H9 (cell line): ENCODE measurements at regions not wholly inside any gene's neighbourhood (a gene's known extent, or its start where the extent isn't known, plus 50 kb on each side); places are given as distances from the start of the nearest gene placed in this dataset.

ENCODE experiments used
- DNase-seq: peaks from one replicate; pipeline ENCODE4 v3.0.0-alpha.2; 2017
- H2AFZ ChIP-seq: one replicate; pipeline ENCODE4 v1.6.1; 2013; ENCODE audit warnings: mild to moderate bottlenecking, low read length, control low read depth, moderate library complexity
- H2AK5ac ChIP-seq: 2 replicates; pipeline ENCODE4 v1.6.1; 2013; ENCODE audit warnings: low read length, control low read depth, mixed read lengths; ENCODE audit not compliant: insufficient read length
- H2BK120ac ChIP-seq: one replicate; pipeline ENCODE4 v1.6.1; 2013; ENCODE audit warnings: low read depth, mild to moderate bottlenecking, low read length, control low read depth, inconsistent platforms; ENCODE audit not compliant: poor library complexity, severe bottlenecking
- H2BK12ac ChIP-seq: 2 replicates; pipeline ENCODE4 v1.6.1; 2013; ENCODE audit warnings: low read length, control low read depth, mixed read lengths, low read depth; ENCODE audit not compliant: insufficient read length
- H2BK15ac ChIP-seq: 2 replicates; pipeline ENCODE4 v1.6.1; 2013; ENCODE audit warnings: low read depth, low read length, control low read depth
- H2BK20ac ChIP-seq: one replicate; pipeline ENCODE4 v1.6.1; 2013; ENCODE audit warnings: low read depth, mild to moderate bottlenecking, low read length, control low read depth, inconsistent platforms; ENCODE audit not compliant: poor library complexity, severe bottlenecking
- H2BK5ac ChIP-seq: 2 replicates; pipeline ENCODE4 v1.6.1; 2013; ENCODE audit warnings: low read length, control low read depth, mixed read lengths; ENCODE audit not compliant: insufficient read length
- H3K14ac ChIP-seq: 2 replicates; pipeline ENCODE4 v1.6.1; 2013; ENCODE audit warnings: low read length, control low read depth; ENCODE audit not compliant: insufficient read depth
- H3K18ac ChIP-seq: 2 replicates; pipeline ENCODE4 v1.6.1; 2013; ENCODE audit warnings: low read depth, mild to moderate bottlenecking, mixed read lengths, low read length, control low read depth; ENCODE audit not compliant: insufficient read length
- H3K23ac ChIP-seq: 2 replicates; pipeline ENCODE4 v1.6.1; 2013; ENCODE audit warnings: low read length, control low read depth, mixed read lengths, low read depth; ENCODE audit not compliant: insufficient read length
- H3K23me2 ChIP-seq: 2 replicates; pipeline ENCODE4 v1.6.1; 2013; ENCODE audit warnings: low read depth, mild to moderate bottlenecking, mixed read lengths, low read length, control low read depth; ENCODE audit not compliant: insufficient read length, poor library complexity, severe bottlenecking
- H3K27ac ChIP-seq: 2 replicates; pipeline ENCODE4 v1.5.1; 2013; ENCODE audit warnings: low read length, control low read depth, mixed read lengths, low read depth; ENCODE audit not compliant: insufficient read length
- H3K27me3 ChIP-seq: 2 replicates; pipeline ENCODE4 v1.6.1; 2013; ENCODE audit warnings: low read length, control low read depth, inconsistent platforms; ENCODE audit not compliant: insufficient read depth
- H3K4ac ChIP-seq: 2 replicates; pipeline ENCODE4 v1.6.1; 2013; ENCODE audit warnings: low read depth, mild to moderate bottlenecking, control low read depth, inconsistent platforms, low read length, moderate library complexity
- H3K4me1 ChIP-seq: 2 replicates; pipeline ENCODE4 v1.6.1; 2013; ENCODE audit warnings: low read length, control low read depth, inconsistent platforms; ENCODE audit not compliant: insufficient read depth
- H3K4me2 ChIP-seq: 2 replicates; pipeline ENCODE4 v1.6.1; 2013; ENCODE audit warnings: low read length, control low read depth, mixed read lengths; ENCODE audit not compliant: insufficient read length, insufficient read depth
- H3K56ac ChIP-seq: 2 replicates; pipeline ENCODE4 v1.6.1; 2013; ENCODE audit warnings: low read depth, mild to moderate bottlenecking, mixed read lengths, low read length, control low read depth; ENCODE audit not compliant: insufficient read length
- H3K79me1 ChIP-seq: 2 replicates; pipeline ENCODE4 v1.6.1; 2013; ENCODE audit warnings: low read depth, mild to moderate bottlenecking, moderate library complexity, low read length, control low read depth, inconsistent platforms; ENCODE audit not compliant: insufficient read depth, poor library complexity, severe bottlenecking
- H3K79me2 ChIP-seq: 2 replicates; pipeline ENCODE4 v1.6.1; 2013; ENCODE audit warnings: low read length, control low read depth, inconsistent platforms; ENCODE audit not compliant: insufficient read depth
- H3K9ac ChIP-seq: 2 replicates; pipeline ENCODE4 v1.6.1; 2013; ENCODE audit warnings: low read length, control low read depth, mixed read lengths; ENCODE audit not compliant: insufficient read length; ENCODE audit errors: extremely low read depth
- H3K9me3 ChIP-seq: one replicate; pipeline ENCODE4 v1.6.1; 2013; ENCODE audit warnings: low read depth, low read length, inconsistent platforms; ENCODE audit not compliant: control insufficient read depth
- H3T11ph ChIP-seq: one replicate; pipeline ENCODE4 v1.6.1; 2013; ENCODE audit warnings: mild to moderate bottlenecking, low read length, control low read depth, inconsistent platforms
- H4K20me1 ChIP-seq: one replicate; pipeline ENCODE4 v1.6.1; 2013; ENCODE audit not compliant: control insufficient read depth, insufficient read length, insufficient read depth
- H4K5ac ChIP-seq: 2 replicates; pipeline ENCODE4 v1.6.1; 2013; ENCODE audit warnings: low read depth, mild to moderate bottlenecking, mixed read lengths, low read length, control low read depth; ENCODE audit not compliant: insufficient read length
- H4K8ac ChIP-seq: replicated peaks from 2 replicates; pipeline ENCODE4 v1.6.1; 2013; ENCODE audit warnings: low read length, control low read depth, mixed read lengths, low read depth; ENCODE audit not compliant: insufficient read length
- H4K91ac ChIP-seq: 2 replicates; pipeline ENCODE4 v1.6.1; 2013; ENCODE audit warnings: low read depth, mild to moderate bottlenecking, moderate library complexity, mixed read lengths, low read length, control low read depth; ENCODE audit not compliant: insufficient read length
- H3K27ac Mint-ChIP-seq, 3 experiments: 2 replicates in 2 of 3; 3 replicates in 1 of 3; pipeline ENCODE4 v1.8.0; 2020 to 2021; ENCODE audit warnings: mixed read lengths in 3 of 3, mild to moderate bottlenecking in 1 of 3, moderate library complexity in 1 of 3
- H3K27me3 Mint-ChIP-seq: 2 replicates; pipeline ENCODE4 v1.8.0; 2021; ENCODE audit warnings: low read depth, mild to moderate bottlenecking, moderate library complexity, mixed read lengths
- H3K36me3 Mint-ChIP-seq, 3 experiments: 2 replicates in 2 of 3; 3 replicates in 1 of 3; pipeline ENCODE4 v1.8.0; 2020 to 2021; ENCODE audit warnings: low read depth in 3 of 3, mixed read lengths in 3 of 3; ENCODE audit not compliant: insufficient read depth in 1 of 3
- H3K4me1 Mint-ChIP-seq, 2 experiments: 2 replicates each; pipeline ENCODE4 v1.8.0; 2020; ENCODE audit warnings: mixed read lengths in 2 of 2
- H3K4me3 Mint-ChIP-seq, 2 experiments: 2 replicates in 1 of 2; 3 replicates in 1 of 2; pipeline ENCODE4 v1.8.0; 2020 to 2021; ENCODE audit warnings: mild to moderate bottlenecking in 2 of 2, mixed read lengths in 2 of 2, moderate library complexity in 1 of 2
- H3K9me3 Mint-ChIP-seq, 2 experiments: 2 replicates in 1 of 2; 3 replicates in 1 of 2; pipeline ENCODE4 v1.8.0; 2020; ENCODE audit warnings: mild to moderate bottlenecking in 2 of 2, mixed read lengths in 2 of 2, moderate library complexity in 1 of 2
- CTCF ChIP-seq: fragments of 200-600 bp; sonication (generic); conservative IDR thresholded peaks from 3 replicates; pipeline ENCODE4 v1.8.0; 2021; ENCODE audit warnings: antibody characterized with exemption, mild to moderate bottlenecking
- WGBS: extraction: QIAGEN DNeasy Blood & Tissue Kit; methylation state at CpG from one replicate; pipeline ENCODE4 v1.1.7; 2013; ENCODE audit warnings: missing lambda C conversion rate, low lambda C conversion rate, mixed read lengths; ENCODE audit not compliant: insufficient read length; ENCODE audit errors: extremely low coverage; 5-methylcytosine and 5-hydroxymethylcytosine counted together

GRCh38 chr6:140436023-140436811 lies 1061.8 kb upstream of the CITED2 start:
- Histone ChIP-seq H3K14ac (no peak overlapping the region), H3K27ac (peak overlapping the region; percentile 93), H4K91ac (no peak overlapping the region), H3K9ac (no peak overlapping the region), H3T11ph (no peak overlapping the region), H3K4ac (no peak overlapping the region), H3K27me3 (no peaks in the 10 kb centered on the region), H2AK5ac (no peak overlapping the region), H2BK20ac (no peak overlapping the region), H3K23me2 (no peaks in the 10 kb centered on the region), H3K79me1 (no peaks in the 10 kb centered on the region), H2BK12ac (no peak overlapping the region), H2BK15ac (no peak overlapping the region), H3K79me2 (no peaks in the 10 kb centered on the region), H2BK120ac (no peak overlapping the region), H4K20me1 (no peaks in the 10 kb centered on the region), H3K18ac (peak overlapping the region; percentile 62), H2BK5ac (no peak overlapping the region), H4K5ac (no peak overlapping the region), H3K56ac (no peak overlapping the region), H2AFZ (no peak overlapping the region), H3K9me3 (peaks cover 20% of the 10 kb centered on the region), H3K4me2 (no peak overlapping the region), H3K23ac (no peak overlapping the region), H4K8ac (no peak overlapping the region), H3K4me1 (peaks cover 3% of the 10 kb centered on the region; the same call in 1 of the 2 replicates)
- Mint-ChIP-seq H3K27me3 (no peaks in the 10 kb centered on the region), H3K9me3 (peaks cover 49 to 50% of the 10 kb centered on the region in 2 experiments), H3K4me1 (peaks cover 38 to 43% of the 10 kb centered on the region in 2 experiments), H3K36me3 (peaks cover 35 to 55% (median 46%) of the 10 kb centered on the region in 3 experiments), H3K4me3 (peak overlapping the region in 1 of 2 experiments; percentile 14; a peak in 2 of 5 replicates), H3K27ac (peak overlapping the region; percentile 92 to 98 (median 97))
- peak; percentile 65 for DNase-seq
- no peak for TF ChIP-seq CTCF
- no CpG with 5 or more reads among the region's 2 CpGs for WGBS
